Mesenchymal stem cell (in vitro differentiated cells and primary cell): ENCODE measurements at regions not wholly inside any gene's neighbourhood (a gene's known extent, or its start where the extent isn't known, plus 50 kb on each side); places are given as distances from the start of the nearest gene placed in this dataset.

Experiments used
- DNase-seq: peaks from one replicate; pipeline ENCODE4 v3.0.0-alpha.2; 2013
- H2AFZ ChIP-seq: one replicate; pipeline ENCODE4 v1.6.1; 2013; ENCODE audit warnings: low read depth, mild to moderate bottlenecking, control low read depth, inconsistent platforms, low read length, moderate library complexity
- H2AK5ac ChIP-seq: 2 replicates; pipeline ENCODE4 v1.6.1; 2013; ENCODE audit warnings: low read length, moderate library complexity, mild to moderate bottlenecking, inconsistent platforms; ENCODE audit not compliant: severe bottlenecking
- H2BK120ac ChIP-seq: one replicate; pipeline ENCODE4 v1.6.1; 2013; ENCODE audit warnings: low read depth, mild to moderate bottlenecking, inconsistent platforms, low read length, moderate library complexity
- H2BK12ac ChIP-seq, 2 experiments: one replicate each; pipeline ENCODE4 v1.6.1; 2013; ENCODE audit warnings: inconsistent platforms in 2 of 2, low read length in 2 of 2, mild to moderate bottlenecking in 2 of 2, moderate library complexity in 2 of 2, control low read depth in 1 of 2
- H2BK15ac ChIP-seq: one replicate; pipeline ENCODE4 v1.6.1; 2013; ENCODE audit warnings: mild to moderate bottlenecking, low read depth, inconsistent platforms; ENCODE audit not compliant: poor library complexity, severe bottlenecking
- H2BK5ac ChIP-seq: 2 replicates; pipeline ENCODE4 v1.6.1; 2013; ENCODE audit warnings: low read depth, mild to moderate bottlenecking, low read length, control low read depth, inconsistent platforms; ENCODE audit not compliant: poor library complexity, severe bottlenecking
- H3K14ac ChIP-seq, 2 experiments: one replicate each; pipeline ENCODE4 v1.6.1; 2013; ENCODE audit warnings: inconsistent platforms in 2 of 2, low read length in 2 of 2, control low read depth in 1 of 2, mild to moderate bottlenecking in 1 of 2, moderate library complexity in 1 of 2
- H3K18ac ChIP-seq, 2 experiments: one replicate each; pipeline ENCODE4 v1.6.1; 2013; ENCODE audit warnings: inconsistent platforms in 2 of 2, low read length in 2 of 2, control low read depth in 1 of 2, low read depth in 1 of 2, mild to moderate bottlenecking in 1 of 2
- H3K23ac ChIP-seq, 2 experiments: one replicate each; pipeline ENCODE4 v1.6.1; 2013; ENCODE audit warnings: inconsistent platforms in 2 of 2, low read length in 2 of 2, mild to moderate bottlenecking in 2 of 2, moderate library complexity in 2 of 2, control low read depth in 1 of 2
- H3K27ac ChIP-seq: 2 replicates; pipeline ENCODE4 v1.5.1; 2013; ENCODE audit warnings: mild to moderate bottlenecking, moderate library complexity, low read length, control low read depth, inconsistent platforms; ENCODE audit not compliant: poor library complexity, severe bottlenecking
- H3K27me3 ChIP-seq, 2 experiments: 2 replicates each; pipeline versions ENCODE4 v1.6.1 to v1.7.0; 2013; ENCODE audit warnings: low read length in 2 of 2, mild to moderate bottlenecking in 2 of 2, moderate library complexity in 2 of 2, control low read depth in 1 of 2, inconsistent platforms in 1 of 2; ENCODE audit not compliant: control insufficient read depth in 1 of 2, insufficient read depth in 1 of 2
- H3K36me3 ChIP-seq, 2 experiments: 2 replicates each; pipeline versions ENCODE4 v1.6.1 to v1.7.0; 2013; ENCODE audit warnings: low read length in 2 of 2, control low read depth in 1 of 2, inconsistent platforms in 1 of 2, low read depth in 1 of 2, mild to moderate bottlenecking in 1 of 2; ENCODE audit not compliant: insufficient read depth in 2 of 2, control insufficient read depth in 1 of 2
- H3K4ac ChIP-seq, 2 experiments: one replicate each; pipeline ENCODE4 v1.6.1; 2013; ENCODE audit warnings: inconsistent platforms in 2 of 2, low read length in 2 of 2, mild to moderate bottlenecking in 2 of 2, moderate library complexity in 2 of 2, control low read depth in 1 of 2, low read depth in 1 of 2
- H3K4me1 ChIP-seq: 2 replicates; pipeline ENCODE4 v1.6.1; 2013; ENCODE audit warnings: low read depth, low read length, control low read depth; ENCODE audit not compliant: control insufficient read depth, insufficient read depth
- H3K4me2 ChIP-seq: 2 replicates; pipeline ENCODE4 v1.6.1; 2013; ENCODE audit warnings: low read length, mild to moderate bottlenecking, inconsistent platforms; ENCODE audit not compliant: poor library complexity, severe bottlenecking
- H3K4me3 ChIP-seq, 2 experiments: 2 replicates each; pipeline versions ENCODE4 v1.5.1 to v1.7.0; 2013; ENCODE audit warnings: low read length in 2 of 2, mild to moderate bottlenecking in 2 of 2, control low read depth in 1 of 2, low read depth in 1 of 2; ENCODE audit not compliant: insufficient read depth in 1 of 2
- H3K79me1 ChIP-seq: replicated peaks from 2 replicates; pipeline ENCODE4 v1.6.1; 2013; ENCODE audit warnings: mild to moderate bottlenecking, control low read depth, low read length, inconsistent platforms; ENCODE audit not compliant: poor library complexity, severe bottlenecking
- H3K9ac ChIP-seq: 2 replicates; pipeline ENCODE4 v1.7.0; 2013; ENCODE audit warnings: mild to moderate bottlenecking, low read length, moderate library complexity
- H3K9me3 ChIP-seq: 2 replicates; pipeline ENCODE4 v1.7.0; 2013; ENCODE audit warnings: mild to moderate bottlenecking, low read length; ENCODE audit not compliant: control insufficient read depth
- H4K8ac ChIP-seq: one replicate; pipeline ENCODE4 v1.6.1; 2013; ENCODE audit warnings: inconsistent platforms, mild to moderate bottlenecking, low read length, moderate library complexity
- H4K91ac ChIP-seq: one replicate; pipeline ENCODE4 v1.6.1; 2013; ENCODE audit warnings: mild to moderate bottlenecking, low read length, inconsistent platforms
- WGBS: methylation state at CpG from one replicate; pipeline ENCODE4 v1.1.7; 2013; ENCODE audit warnings: mixed read lengths; 5-methylcytosine and 5-hydroxymethylcytosine counted together

GRCh38 chr4:157887316-157887715, 285.5 kb downstream of the GASK1B start:
- Histone ChIP-seq H2AFZ (no peak overlapping the region), H2BK12ac (no peak overlapping the region), H3K27ac (no peak overlapping the region), H2BK120ac (no peak overlapping the region), H3K23ac (no peak overlapping the region), H3K18ac (no peak overlapping the region), H4K8ac (no peak overlapping the region), H3K14ac (no peak overlapping the region), H3K4me3 (no peak overlapping the region), H2AK5ac (no peak overlapping the region), H3K4me1 (no peaks in the 10 kb centered on the region), H4K91ac (no peak overlapping the region), H3K9ac (no peak overlapping the region), H3K27me3 (no peaks in the 10 kb centered on the region), H3K9me3 (no peaks in the 10 kb centered on the region), H3K36me3 (no peaks in the 10 kb centered on the region), H3K4me2 (no peak overlapping the region), H2BK15ac (no peak overlapping the region), H2BK5ac (no peak overlapping the region), H3K79me1 (no peaks in the 10 kb centered on the region), H3K4ac (no peak overlapping the region)
- no peak for DNase-seq
- 64% methylated on average over 3 of the region's 3 CpGs for WGBS

GRCh38 chr4:157886645-157887044, 286.2 kb downstream of the GASK1B start:
- no peak overlapping the region for H2BK120ac ChIP-seq
- H3K27ac ChIP-seq = no peak overlapping the region
- no peaks in the 10 kb centered on the region for H3K36me3 ChIP-seq
- H3K23ac ChIP-seq = no peak overlapping the region
- H4K8ac ChIP-seq = no peak overlapping the region
- no peak overlapping the region for H4K91ac ChIP-seq
- H3K18ac ChIP-seq = no peak overlapping the region
- no peaks in the 10 kb centered on the region for H3K9me3 ChIP-seq
- no peak overlapping the region for H3K4ac ChIP-seq
- no peak overlapping the region for H2BK15ac ChIP-seq
- DNase-seq = no peak
- no peak overlapping the region for H2AFZ ChIP-seq
- H2BK5ac ChIP-seq = no peak overlapping the region
- H3K27me3 ChIP-seq = no peaks in the 10 kb centered on the region
- no peak overlapping the region for H3K4me3 ChIP-seq
- H3K4me2 ChIP-seq = no peak overlapping the region
- H2AK5ac ChIP-seq = no peak overlapping the region
- no peak overlapping the region for H3K9ac ChIP-seq
- H2BK12ac ChIP-seq = no peak overlapping the region
- no peaks in the 10 kb centered on the region for H3K4me1 ChIP-seq
- no peak overlapping the region for H3K14ac ChIP-seq
- no peaks in the 10 kb centered on the region for H3K79me1 ChIP-seq
- WGBS = 0% methylated on average over 1 of the region's 3 CpGs

- no peaks in the 10 kb centered on the region for H3K36me3 ChIP-seq
- H4K8ac ChIP-seq = no peak overlapping the region
- 83% methylated on average over 1 of the region's 3 CpGs for WGBS
Measured at GRCh38 chr4:157885811-157886210, 287.0 kb downstream of the GASK1B start.

GRCh38 chr4:157882901-157883300, 289.9 kb downstream of the GASK1B start:
- DNase-seq = no peak
- no peak overlapping the region for H3K14ac ChIP-seq
- H3K9me3 ChIP-seq = no peaks in the 10 kb centered on the region
- H2AK5ac ChIP-seq = no peak overlapping the region
- no peak overlapping the region for H2BK15ac ChIP-seq
- H3K18ac ChIP-seq = no peak overlapping the region
- no peaks in the 10 kb centered on the region for H3K36me3 ChIP-seq
- no peaks in the 10 kb centered on the region for H3K4me1 ChIP-seq
- H4K91ac ChIP-seq = no peak overlapping the region
- H3K9ac ChIP-seq = no peak overlapping the region
- H3K27ac ChIP-seq = no peak overlapping the region
- H3K4me2 ChIP-seq = no peak overlapping the region
- H2BK120ac ChIP-seq = no peak overlapping the region
- H2BK5ac ChIP-seq = no peak overlapping the region
- H2AFZ ChIP-seq = no peak overlapping the region
- H2BK12ac ChIP-seq = no peak overlapping the region
- no peaks in the 10 kb centered on the region for H3K27me3 ChIP-seq
- H3K79me1 ChIP-seq = no peaks in the 10 kb centered on the region
- no peak overlapping the region for H3K4ac ChIP-seq
- H3K23ac ChIP-seq = no peak overlapping the region
- H3K4me3 ChIP-seq = no peak overlapping the region
- no peak overlapping the region for H4K8ac ChIP-seq

More at GRCh38 chr4:157885811-157886210, 287.0 kb downstream of the GASK1B start:
- Histone ChIP-seq H3K23ac (no peak overlapping the region), H3K4ac (no peak overlapping the region), H3K27me3 (no peaks in the 10 kb centered on the region), H3K4me2 (no peak overlapping the region), H3K14ac (no peak overlapping the region), H2AK5ac (no peak overlapping the region), H4K91ac (no peak overlapping the region), H3K79me1 (no peaks in the 10 kb centered on the region), H3K9me3 (no peaks in the 10 kb centered on the region), H3K27ac (no peak overlapping the region), H2BK12ac (no peak overlapping the region), H3K4me3 (no peak overlapping the region), H3K18ac (no peak overlapping the region), H2BK5ac (no peak overlapping the region), H3K9ac (no peak overlapping the region), H2BK120ac (no peak overlapping the region), H2AFZ (no peak overlapping the region), H3K4me1 (no peaks in the 10 kb centered on the region), H2BK15ac (no peak overlapping the region)
- no peak for DNase-seq
